A673 (cell line): ENCODE measurements at regions not wholly inside any gene's neighbourhood (a gene's known extent, or its start where the extent isn't known, plus 50 kb on each side); places are given as distances from the start of the nearest gene placed in this dataset.
A peak's percentile ranks its signal among the peaks of the same experiment; 100 is the strongest.

Source experiments
- BruUV-seq: library from RNA; stranded (reverse); fragments of 400-500 nt; replicated peaks from 2 replicates; lab custom pipeline; 2021; lab: Mats Ljungman, UMichigan
- CTCF ChIA-PET: fragments of 300-600 bp; sonication (Branson Sonifier 250); formaldehyde crosslinking; loops from one replicate; lab custom pipeline; 2022; ENCODE audit warnings: antibody characterized with exemption; lab: Charles Lee
- POLR2A ChIA-PET: fragments of 300-600 bp; sonication (Branson Sonifier 250); formaldehyde crosslinking; loops from one replicate; lab custom pipeline; 2022; ENCODE audit warnings: antibody characterized with exemption; ENCODE audit not compliant: low non-redundant PET; lab: Charles Lee
- DNase-seq: peaks from one replicate; pipeline ENCODE4 v3.0.0-alpha.2; 2015; ENCODE audit warnings: low spot score
- H3K27ac ChIP-seq: fragments of 200-600 bp; sonication (generic); 2 replicates; pipeline ENCODE4 v1.5.1; 2016; ENCODE audit warnings: mixed run types, low read depth, mild to moderate bottlenecking, mixed read lengths, antibody characterized with exemption, low read length; ENCODE audit not compliant: poor library complexity, severe bottlenecking
- H3K27me3 ChIP-seq: fragments of 200-600 bp; sonication (generic); replicated peaks from 2 replicates; pipeline ENCODE4 v1.6.1; 2017; ENCODE audit warnings: mixed run types, low read depth, mild to moderate bottlenecking, mixed read lengths, antibody characterized with exemption, low read length; ENCODE audit not compliant: insufficient read depth, poor library complexity
- H3K36me3 ChIP-seq: fragments of 200-600 bp; sonication (generic); 2 replicates; pipeline ENCODE4 v1.6.1; 2016; ENCODE audit warnings: mixed run types, mild to moderate bottlenecking, mixed read lengths, antibody characterized with exemption, low read length; ENCODE audit not compliant: insufficient read depth, poor library complexity, severe bottlenecking
- H3K4me1 ChIP-seq: fragments of 200-600 bp; sonication (generic); 2 replicates; pipeline ENCODE4 v1.6.1; 2017; ENCODE audit warnings: mixed run types, mild to moderate bottlenecking, mixed read lengths, antibody characterized with exemption, low read length; ENCODE audit not compliant: insufficient read depth, poor library complexity, severe bottlenecking
- H3K4me3 ChIP-seq: fragments of 200-600 bp; sonication (generic); 2 replicates; pipeline ENCODE4 v1.5.1; 2016; ENCODE audit warnings: low read depth, mixed run types, mild to moderate bottlenecking, mixed read lengths, low read length; ENCODE audit not compliant: poor library complexity, severe bottlenecking
- H3K9me3 ChIP-seq: fragments of 200-600 bp; sonication (generic); 2 replicates; pipeline ENCODE4 v1.6.1; 2016; ENCODE audit warnings: mixed run types, low read depth, mild to moderate bottlenecking, mixed read lengths, antibody characterized with exemption, low read length; ENCODE audit not compliant: poor library complexity, severe bottlenecking
- CTCF ChIP-seq: fragments of 300-800, 200-600 bp; sonication (generic); conservative IDR thresholded peaks from 2 replicates; pipeline ENCODE4 v1.5.1; 2017; ENCODE audit warnings: low read depth, mild to moderate bottlenecking, antibody characterized with exemption, low read length, moderate library complexity, mixed read lengths
- EZH2 ChIP-seq: fragments of 200-600 bp; sonication (generic); IDR thresholded peaks from 2 replicates; pipeline ENCODE4 v1.6.1; 2017; ENCODE audit warnings: borderline replicate concordance, low read depth, mild to moderate bottlenecking, mixed read lengths, antibody characterized with exemption, low read length; ENCODE audit not compliant: poor library complexity, severe bottlenecking
- intact Hi-C: fragments of 100-400 bp; cut with micrococcal nuclease; formaldehyde crosslinking; loops from one replicate; pipeline ENCODE4 v1.10.0; 2022; ENCODE audit not compliant: unreplicated experiment

GRCh38 chr14:21825845-21826244 is 152.2 kb upstream of the OR4E1 start:
- no peaks in the 10 kb centered on the region for H3K9me3 ChIP-seq
- H3K4me3 ChIP-seq, result no peak overlapping the region
- H3K4me1 ChIP-seq, result no peaks in the 10 kb centered on the region
- no peak for TF ChIP-seq EZH2
- no peak for TF ChIP-seq CTCF
- DNase-seq, result no peak
- BruUV-seq, result no TSS peak
- ChIA-PET CTCF (no interaction called here), POLR2A (no interaction called here)
- no peaks in the 10 kb centered on the region for H3K27me3 ChIP-seq
- no peak overlapping the region for H3K27ac ChIP-seq
- intact Hi-C loops, result no loop called here
- H3K36me3 ChIP-seq, result no peaks in the 10 kb centered on the region

GRCh38 chr14:21825149-21825743 is 151.6 kb upstream of the OR4E1 start:
- Histone ChIP-seq H3K9me3 (no peaks in the 10 kb centered on the region), H3K27me3 (no peaks in the 10 kb centered on the region), H3K27ac (no peak overlapping the region), H3K36me3 (no peaks in the 10 kb centered on the region), H3K4me3 (no peak overlapping the region), H3K4me1 (peaks cover 3% of the 10 kb centered on the region)
- ChIA-PET CTCF (interaction anchor here (1.0 to 1.3 kb wide), 4 partner anchors 23 to 102 kb away, joined by 3 to 8 read pairs (median 4); no protein-coding TSS in a partner anchor), POLR2A (no interaction called here)
- BruUV-seq, result no TSS peak
- intact Hi-C loops, result no loop called here
- TF ChIP-seq CTCF (peak; percentile 89), EZH2 (no peak)
- peak; percentile 82 for DNase-seq

- Histone ChIP-seq H3K4me1 (peaks cover 6% of the 10 kb centered on the region), H3K27me3 (no peaks in the 10 kb centered on the region), H3K9me3 (no peaks in the 10 kb centered on the region), H3K36me3 (no peaks in the 10 kb centered on the region), H3K4me3 (no peak overlapping the region), H3K27ac (no peak overlapping the region)
- no TSS peak for BruUV-seq
- TF ChIP-seq EZH2 (no peak), CTCF (no peak)
- CTCF ChIA-PET, result no interaction called here
- intact Hi-C loops, result no loop called here
- POLR2A ChIA-PET, result no interaction called here
- no peak for DNase-seq
Observed at GRCh38 chr14:21822109-21822508, 148.5 kb upstream of the OR4E1 start.
